SU-DHL-6 (cell line): ENCODE measurements at regions not wholly inside any gene's neighbourhood (a gene's known extent, or its start where the extent isn't known, plus 50 kb on each side); places are given as distances from the start of the nearest gene placed in this dataset.

ENCODE experiments used
- EZH2phosphoT487 ChIP-seq: fragments of 200-600 bp; sonication (generic), shearing (Covaris generic); conservative IDR thresholded peaks from 2 replicates; pipeline ENCODE4 v1.6.1; 2018; ENCODE audit warnings: mild to moderate bottlenecking, antibody characterized with exemption, low read length, moderate library complexity, mixed read lengths
- TF ChIP-seq, protein P1 (sequence below): fragments of 200-600 bp; sonication (generic); IDR thresholded peaks from one replicate; pipeline ENCODE4 v1.5.1; 2017; ENCODE audit warnings: antibody characterized with exemption, mild to moderate bottlenecking, low read length, moderate library complexity; ENCODE audit not compliant: insufficient read depth, poor library complexity, severe bottlenecking

DNA sequence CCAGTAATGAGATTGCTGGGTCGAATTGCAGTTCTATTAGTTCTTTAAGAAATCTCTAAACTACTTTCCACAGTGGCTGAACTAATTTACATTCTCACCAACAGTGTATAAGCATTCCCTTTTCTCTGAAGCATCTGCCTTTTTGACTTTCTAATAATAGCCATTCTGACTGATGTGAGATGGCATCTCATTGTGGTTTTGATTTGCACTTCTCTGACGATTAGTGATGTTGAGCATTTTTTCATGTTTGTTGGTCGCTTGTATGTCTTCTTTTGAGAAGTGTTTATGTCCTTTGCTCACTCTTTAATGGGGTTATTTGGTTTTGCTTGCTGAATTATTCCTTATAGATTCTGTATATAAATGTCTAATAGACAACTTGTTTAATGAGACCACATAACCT is 69.6 kb upstream of the UGP2 start:
- TF ChIP-seq, protein P1, sequence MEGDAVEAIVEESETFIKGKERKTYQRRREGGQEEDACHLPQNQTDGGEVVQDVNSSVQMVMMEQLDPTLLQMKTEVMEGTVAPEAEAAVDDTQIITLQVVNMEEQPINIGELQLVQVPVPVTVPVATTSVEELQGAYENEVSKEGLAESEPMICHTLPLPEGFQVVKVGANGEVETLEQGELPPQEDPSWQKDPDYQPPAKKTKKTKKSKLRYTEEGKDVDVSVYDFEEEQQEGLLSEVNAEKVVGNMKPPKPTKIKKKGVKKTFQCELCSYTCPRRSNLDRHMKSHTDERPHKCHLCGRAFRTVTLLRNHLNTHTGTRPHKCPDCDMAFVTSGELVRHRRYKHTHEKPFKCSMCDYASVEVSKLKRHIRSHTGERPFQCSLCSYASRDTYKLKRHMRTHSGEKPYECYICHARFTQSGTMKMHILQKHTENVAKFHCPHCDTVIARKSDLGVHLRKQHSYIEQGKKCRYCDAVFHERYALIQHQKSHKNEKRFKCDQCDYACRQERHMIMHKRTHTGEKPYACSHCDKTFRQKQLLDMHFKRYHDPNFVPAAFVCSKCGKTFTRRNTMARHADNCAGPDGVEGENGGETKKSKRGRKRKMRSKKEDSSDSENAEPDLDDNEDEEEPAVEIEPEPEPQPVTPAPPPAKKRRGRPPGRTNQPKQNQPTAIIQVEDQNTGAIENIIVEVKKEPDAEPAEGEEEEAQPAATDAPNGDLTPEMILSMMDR, result no peak
- TF ChIP-seq EZH2phosphoT487, result no peak
